ENCODE measurements at regions not wholly inside any gene's neighbourhood (a gene's known extent, or its start where the extent isn't known, plus 50 kb on each side); places are given as distances from the start of the nearest gene placed in this dataset.

DNA sequence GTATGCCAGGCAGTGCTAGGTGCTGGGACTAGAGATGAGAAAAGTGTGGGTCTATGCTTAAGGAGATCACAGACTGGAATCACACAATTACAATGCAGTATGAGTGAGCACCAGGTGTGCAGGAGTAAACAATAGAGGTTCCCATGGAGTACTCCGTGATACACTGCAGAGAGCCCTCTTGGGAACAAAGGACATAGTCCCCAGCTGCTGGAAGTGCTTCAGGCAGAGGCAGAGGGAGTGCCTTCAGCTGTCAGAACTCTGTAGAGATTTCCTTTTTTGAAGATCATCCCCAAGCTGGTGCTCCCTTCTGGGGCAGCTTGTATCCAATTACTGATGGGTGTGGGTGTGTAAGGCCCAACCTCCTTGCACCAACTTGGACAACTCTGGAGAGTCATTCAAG is 143.5 kb upstream of the PLET1 start:
- H3K27ac ChIP-seq (ENCODE audit: low read length): no peak overlapping the region
- no peak overlapping the region for H3K4me3 ChIP-seq (ENCODE audit: low read length)
- H3K27me3 ChIP-seq (ENCODE audit: insufficient read depth, low read length): peaks cover 12% of the 10 kb centered on the region; the same call in 1 of the 2 replicates
- no peaks in the 10 kb centered on the region for H3K36me3 ChIP-seq (ENCODE audit: insufficient read depth, low read depth, low read length)
- peaks cover 7% of the 10 kb centered on the region; the same call in 1 of the 2 replicates for H3K4me1 ChIP-seq (ENCODE audit: insufficient read depth, low read length)
- no peak overlapping the region for H3K9ac ChIP-seq (ENCODE audit: low read depth, low read length)
- no peaks in the 10 kb centered on the region for H3K9me3 ChIP-seq (ENCODE audit: insufficient read depth, low read depth, low read length)

DNA sequence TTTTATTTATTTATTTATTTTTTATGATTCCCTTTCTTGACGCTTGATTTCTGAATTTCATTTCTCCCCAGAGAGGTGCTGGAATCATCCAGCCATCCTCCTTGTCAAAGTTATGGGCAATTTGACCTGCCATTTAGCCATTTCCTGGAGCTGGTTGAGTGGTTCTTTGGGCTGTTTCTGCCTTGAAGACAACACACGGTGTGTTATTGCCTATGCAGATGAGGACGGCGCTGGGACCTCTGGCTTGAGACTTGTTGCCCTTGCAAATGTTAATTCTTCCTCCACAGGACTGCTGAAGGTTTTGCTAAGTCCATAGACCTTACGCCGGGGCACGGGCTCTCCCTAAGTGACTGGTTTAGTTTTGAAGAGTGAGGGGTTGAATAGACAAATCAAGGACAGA is 147.9 kb upstream of the PLET1 start:
- Histone ChIP-seq H3K4me1 (ENCODE audit: insufficient read depth, low read length) (peaks cover 9% of the 10 kb centered on the region; the same call in 1 of the 2 replicates), H3K9ac (ENCODE audit: low read depth, low read length) (no peak overlapping the region), H3K36me3 (ENCODE audit: insufficient read depth, low read depth, low read length) (no peaks in the 10 kb centered on the region), H3K4me3 (ENCODE audit: low read length) (no peak overlapping the region), H3K27ac (ENCODE audit: low read length) (no peak overlapping the region), H3K9me3 (ENCODE audit: insufficient read depth, low read depth, low read length) (peaks cover 2% of the 10 kb centered on the region; the same call in 1 of the 2 replicates), H3K27me3 (ENCODE audit: insufficient read depth, low read length) (peaks cover 24% of the 10 kb centered on the region; the same call in 1 of the 2 replicates)

DNA sequence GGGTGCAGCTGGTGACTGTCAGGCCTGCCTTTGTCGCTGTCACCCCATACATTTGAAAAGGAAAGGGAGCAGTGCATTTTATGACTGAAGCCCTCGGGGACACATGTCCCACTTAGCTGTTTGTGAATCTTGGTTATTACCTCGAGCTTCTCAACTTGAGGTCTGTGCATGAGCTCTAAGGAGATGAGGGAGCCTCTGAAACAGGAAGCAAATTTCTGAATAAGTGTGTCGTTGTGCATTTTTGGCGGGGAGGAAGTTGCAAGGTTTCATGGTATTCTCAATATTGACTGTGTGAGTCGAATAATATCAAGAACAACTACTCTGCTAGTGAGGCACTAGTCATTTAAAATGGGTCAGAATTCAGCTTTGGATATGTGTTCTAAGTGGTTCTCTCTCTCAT is 149.7 kb upstream of the PLET1 start:
- H3K4me3 ChIP-seq (ENCODE audit: low read length): no peak overlapping the region

DNA sequence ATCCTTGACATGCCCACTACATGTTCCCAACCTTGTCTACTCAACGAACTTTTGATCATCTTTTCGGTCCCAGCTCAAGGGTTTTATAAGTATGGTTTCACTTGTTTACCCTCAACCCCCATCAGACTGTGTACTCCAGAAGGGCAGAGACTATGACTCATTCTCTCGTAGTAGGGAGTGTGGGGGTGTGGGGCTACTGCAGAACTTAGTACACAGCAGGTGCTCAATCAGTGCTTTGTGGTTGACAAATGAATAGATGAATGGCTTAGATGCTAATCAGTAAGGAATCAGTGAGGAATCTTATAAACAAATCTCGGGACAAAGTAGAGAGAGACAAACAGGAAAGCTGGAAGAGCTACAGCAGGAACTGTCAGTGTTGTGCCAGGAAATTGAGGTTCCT is 151.7 kb upstream of the PLET1 start:
- Histone ChIP-seq H3K9ac (ENCODE audit: low read depth, low read length) (no peak overlapping the region), H3K36me3 (ENCODE audit: insufficient read depth, low read depth, low read length) (no peaks in the 10 kb centered on the region), H3K27ac (ENCODE audit: low read length) (no peak overlapping the region), H3K4me3 (ENCODE audit: low read length) (no peak overlapping the region), H3K4me1 (ENCODE audit: insufficient read depth, low read length) (peaks cover 9% of the 10 kb centered on the region; the same call in 1 of the 2 replicates), H3K27me3 (ENCODE audit: insufficient read depth, low read length) (peaks cover 18% of the 10 kb centered on the region; the same call in 1 of the 2 replicates), H3K9me3 (ENCODE audit: insufficient read depth, low read depth, low read length) (peaks cover 8% of the 10 kb centered on the region; the same call in 1 of the 2 replicates)

More for the DNA sequence above, 149.7 kb upstream of the PLET1 start:
- Histone ChIP-seq H3K36me3 (ENCODE audit: insufficient read depth, low read depth, low read length) (no peaks in the 10 kb centered on the region), H3K4me1 (ENCODE audit: insufficient read depth, low read length) (peaks cover 9% of the 10 kb centered on the region; the same call in 1 of the 2 replicates), H3K9me3 (ENCODE audit: insufficient read depth, low read depth, low read length) (peaks cover 8% of the 10 kb centered on the region; the same call in 1 of the 2 replicates), H3K27ac (ENCODE audit: low read length) (no peak overlapping the region), H3K27me3 (ENCODE audit: insufficient read depth, low read length) (peaks cover 24% of the 10 kb centered on the region; the same call in 1 of the 2 replicates), H3K9ac (ENCODE audit: low read depth, low read length) (no peak overlapping the region)

DNA sequence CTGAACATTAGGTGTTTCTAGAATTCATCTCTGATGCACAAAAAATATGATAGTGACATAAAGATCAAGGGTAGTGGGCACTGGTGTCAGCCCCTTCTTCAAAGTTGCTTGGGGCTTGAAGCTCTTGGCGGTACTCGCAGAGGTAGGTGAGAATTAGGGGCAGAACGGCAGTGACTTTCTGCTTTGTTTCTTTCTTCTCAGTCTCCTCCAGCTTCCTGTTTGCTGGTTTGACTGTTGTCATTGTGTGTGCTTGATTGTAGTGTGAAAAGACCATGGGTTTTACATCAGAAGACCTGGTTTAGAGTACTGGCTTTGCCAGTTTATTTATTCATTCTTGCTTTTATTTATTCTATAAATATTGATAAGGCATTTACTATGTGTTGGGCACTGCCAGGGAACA is 156.7 kb upstream of the PLET1 start:
- Histone ChIP-seq H3K4me1 (ENCODE audit: insufficient read depth, low read length) (peaks cover 4% of the 10 kb centered on the region; the same call in 1 of the 2 replicates), H3K27me3 (ENCODE audit: insufficient read depth, low read length) (no peaks in the 10 kb centered on the region), H3K27ac (ENCODE audit: low read length) (no peak overlapping the region), H3K9ac (ENCODE audit: low read depth, low read length) (no peak overlapping the region), H3K4me3 (ENCODE audit: low read length) (no peak overlapping the region), H3K9me3 (ENCODE audit: insufficient read depth, low read depth, low read length) (peaks cover 8% of the 10 kb centered on the region; the same call in 1 of the 2 replicates), H3K36me3 (ENCODE audit: insufficient read depth, low read depth, low read length) (no peaks in the 10 kb centered on the region)

DNA sequence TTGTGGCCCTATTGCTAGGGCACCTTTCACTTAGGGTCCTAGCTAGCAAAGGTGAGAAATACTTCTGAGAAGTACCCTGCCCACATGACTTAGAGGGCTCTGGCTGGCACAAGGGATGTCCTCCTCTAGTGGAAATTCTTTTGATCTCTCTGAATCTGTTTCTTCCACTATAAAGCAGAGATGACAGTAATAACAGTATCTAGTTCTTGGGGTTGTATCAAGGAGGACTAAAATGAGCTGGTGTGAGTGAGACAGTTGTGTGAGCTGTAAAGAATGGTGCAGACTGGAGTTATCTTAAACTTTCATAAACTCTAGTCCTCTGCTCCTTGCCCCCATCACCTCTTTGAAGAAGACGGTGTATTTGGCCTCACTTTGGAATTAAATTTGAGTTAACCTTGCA is 157.8 kb upstream of the PLET1 start:
- no peaks in the 10 kb centered on the region for H3K27me3 ChIP-seq (ENCODE audit: insufficient read depth, low read length)
- peaks cover 4% of the 10 kb centered on the region; the same call in 1 of the 2 replicates for H3K4me1 ChIP-seq (ENCODE audit: insufficient read depth, low read length)
- no peaks in the 10 kb centered on the region for H3K36me3 ChIP-seq (ENCODE audit: insufficient read depth, low read depth, low read length)
- H3K4me3 ChIP-seq (ENCODE audit: low read length): no peak overlapping the region
- no peak overlapping the region for H3K9ac ChIP-seq (ENCODE audit: low read depth, low read length)
- no peak overlapping the region for H3K27ac ChIP-seq (ENCODE audit: low read length)
- H3K9me3 ChIP-seq (ENCODE audit: insufficient read depth, low read depth, low read length): peaks cover 7% of the 10 kb centered on the region; the same call in 1 of the 2 replicates

DNA sequence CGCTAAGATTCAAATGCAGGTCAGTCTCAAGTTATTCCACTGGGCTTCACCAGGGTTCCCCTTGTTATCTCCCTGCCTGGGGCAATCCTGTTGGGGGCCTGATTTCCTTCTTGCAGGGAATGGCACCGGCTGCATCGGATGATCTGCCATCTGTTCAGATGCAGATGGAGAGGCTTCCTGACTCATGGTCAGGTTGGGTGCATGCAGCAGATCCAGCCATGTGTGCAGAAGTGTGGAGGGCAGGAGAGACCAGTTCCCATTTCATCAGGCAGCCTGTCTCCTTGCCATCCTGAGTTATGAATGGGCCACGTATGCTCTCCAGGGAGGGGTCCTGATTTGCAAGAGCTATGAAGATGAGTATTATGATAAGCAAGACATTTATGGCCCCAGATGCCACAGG is 161.2 kb upstream of the PLET1 start:
- H3K9ac ChIP-seq (ENCODE audit: low read depth, low read length): no peak overlapping the region
- no peak overlapping the region for H3K27ac ChIP-seq (ENCODE audit: low read length)
- no peaks in the 10 kb centered on the region for H3K9me3 ChIP-seq (ENCODE audit: insufficient read depth, low read depth, low read length)
- H3K36me3 ChIP-seq (ENCODE audit: insufficient read depth, low read depth, low read length): no peaks in the 10 kb centered on the region
- H3K4me3 ChIP-seq (ENCODE audit: low read length): no peak overlapping the region
- no peaks in the 10 kb centered on the region for H3K27me3 ChIP-seq (ENCODE audit: insufficient read depth, low read length)
- peaks cover 4% of the 10 kb centered on the region; the same call in 1 of the 2 replicates for H3K4me1 ChIP-seq (ENCODE audit: insufficient read depth, low read length)

DNA sequence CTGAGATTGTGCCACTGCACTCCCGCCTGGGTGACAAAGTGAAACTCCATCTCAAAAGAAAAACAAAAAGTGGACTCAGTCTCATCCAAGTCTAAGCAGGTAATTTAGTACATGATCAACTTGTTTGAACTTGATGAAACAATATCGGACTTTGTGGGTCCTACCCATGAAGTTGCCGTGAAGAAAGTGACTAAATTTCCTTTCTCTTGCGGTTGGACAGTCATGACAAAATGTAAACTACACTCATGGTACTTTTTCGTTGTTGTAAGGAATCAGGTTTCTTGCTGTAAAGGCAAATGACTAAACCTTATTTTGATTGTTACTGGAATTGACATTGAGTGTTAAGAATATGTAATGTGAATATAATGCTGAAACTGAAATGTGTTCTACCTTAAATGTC is 164.5 kb upstream of the PLET1 start:
- no peak overlapping the region for H3K27ac ChIP-seq (ENCODE audit: low read length)
- H3K9me3 ChIP-seq (ENCODE audit: insufficient read depth, low read depth, low read length): no peaks in the 10 kb centered on the region
- no peaks in the 10 kb centered on the region for H3K27me3 ChIP-seq (ENCODE audit: insufficient read depth, low read length)
- peaks cover 4% of the 10 kb centered on the region; the same call in 1 of the 2 replicates for H3K4me1 ChIP-seq (ENCODE audit: insufficient read depth, low read length)
- no peak overlapping the region for H3K9ac ChIP-seq (ENCODE audit: low read depth, low read length)
- H3K36me3 ChIP-seq (ENCODE audit: insufficient read depth, low read depth, low read length): no peaks in the 10 kb centered on the region
- no peak overlapping the region for H3K4me3 ChIP-seq (ENCODE audit: low read length)

DNA sequence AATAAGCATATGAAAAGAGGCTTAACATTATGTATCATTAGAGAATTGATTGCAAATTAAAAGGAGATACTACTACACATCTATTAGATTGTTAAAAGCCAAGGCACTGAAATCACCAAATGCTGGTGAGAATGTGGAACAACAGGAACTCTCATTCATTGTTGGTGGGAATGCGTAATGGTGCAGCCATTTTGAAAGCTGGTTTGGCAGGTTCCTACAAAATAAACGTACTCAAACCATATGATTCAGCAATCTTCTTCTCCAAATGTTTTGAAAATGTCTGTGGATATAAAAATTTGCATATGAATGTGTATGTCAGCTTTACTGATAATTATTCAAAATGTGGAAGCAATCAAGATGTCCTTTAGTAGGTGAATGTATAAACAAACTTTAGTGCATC is 176.4 kb upstream of the PLET1 start:
- H3K9ac ChIP-seq (ENCODE audit: low read depth, low read length): no peak overlapping the region
- H3K27ac ChIP-seq (ENCODE audit: low read length): no peak overlapping the region
- no peaks in the 10 kb centered on the region for H3K27me3 ChIP-seq (ENCODE audit: insufficient read depth, low read length)
- no peaks in the 10 kb centered on the region for H3K36me3 ChIP-seq (ENCODE audit: insufficient read depth, low read depth, low read length)
- no peaks in the 10 kb centered on the region for H3K9me3 ChIP-seq (ENCODE audit: insufficient read depth, low read depth, low read length)
- no peak overlapping the region for H3K4me3 ChIP-seq (ENCODE audit: low read length)
- H3K4me1 ChIP-seq (ENCODE audit: insufficient read depth, low read length): no peaks in the 10 kb centered on the region

DNA sequence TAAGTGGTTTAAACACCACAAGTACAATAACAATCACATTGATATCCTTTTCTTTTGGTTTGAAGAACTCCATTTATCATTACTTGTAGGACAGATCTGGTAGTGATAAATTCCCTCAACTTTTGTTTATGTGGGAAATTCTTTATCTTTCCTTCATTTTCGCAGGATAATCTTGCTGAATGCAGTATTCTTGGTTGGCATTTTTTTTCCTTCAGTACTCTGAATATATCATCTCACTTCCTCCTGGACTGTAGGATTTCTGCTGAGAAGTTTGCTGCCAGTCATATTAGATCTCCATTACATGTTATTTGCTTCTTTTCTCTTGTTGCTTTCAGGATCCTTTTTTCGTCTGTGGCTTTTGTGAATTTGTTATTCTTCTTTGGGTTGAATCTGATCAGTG is 179.0 kb upstream of the PLET1 start:
- Histone ChIP-seq H3K4me3 (ENCODE audit: low read length) (no peak overlapping the region), H3K4me1 (ENCODE audit: insufficient read depth, low read length) (no peaks in the 10 kb centered on the region), H3K9ac (ENCODE audit: low read depth, low read length) (no peak overlapping the region), H3K9me3 (ENCODE audit: insufficient read depth, low read depth, low read length) (no peaks in the 10 kb centered on the region), H3K36me3 (ENCODE audit: insufficient read depth, low read depth, low read length) (no peaks in the 10 kb centered on the region), H3K27me3 (ENCODE audit: insufficient read depth, low read length) (no peaks in the 10 kb centered on the region), H3K27ac (ENCODE audit: low read length) (no peak overlapping the region)

DNA sequence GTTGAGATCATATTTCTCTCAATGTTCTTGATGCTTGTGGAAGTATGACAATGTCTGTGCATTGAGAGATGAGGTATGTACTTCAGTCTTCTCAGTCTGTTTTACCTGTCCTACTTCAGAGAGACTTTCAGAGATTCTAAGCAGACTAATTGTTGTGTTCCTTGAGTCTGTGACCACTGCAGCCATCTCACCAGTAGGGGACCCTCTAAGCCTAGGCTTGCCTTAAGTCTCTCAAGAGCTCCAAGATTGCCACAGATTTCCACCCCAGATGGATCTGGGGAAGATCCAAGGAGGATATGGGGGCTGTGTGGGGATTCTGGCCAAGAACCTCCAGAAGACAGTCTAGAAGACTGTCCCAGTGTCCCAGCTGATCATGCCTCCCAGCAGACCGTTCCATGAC is 179.9 kb upstream of the PLET1 start:
- no peak overlapping the region for H3K27ac ChIP-seq (ENCODE audit: low read length)
- H3K4me3 ChIP-seq (ENCODE audit: low read length): no peak overlapping the region
- H3K27me3 ChIP-seq (ENCODE audit: insufficient read depth, low read length): no peaks in the 10 kb centered on the region

DNA sequence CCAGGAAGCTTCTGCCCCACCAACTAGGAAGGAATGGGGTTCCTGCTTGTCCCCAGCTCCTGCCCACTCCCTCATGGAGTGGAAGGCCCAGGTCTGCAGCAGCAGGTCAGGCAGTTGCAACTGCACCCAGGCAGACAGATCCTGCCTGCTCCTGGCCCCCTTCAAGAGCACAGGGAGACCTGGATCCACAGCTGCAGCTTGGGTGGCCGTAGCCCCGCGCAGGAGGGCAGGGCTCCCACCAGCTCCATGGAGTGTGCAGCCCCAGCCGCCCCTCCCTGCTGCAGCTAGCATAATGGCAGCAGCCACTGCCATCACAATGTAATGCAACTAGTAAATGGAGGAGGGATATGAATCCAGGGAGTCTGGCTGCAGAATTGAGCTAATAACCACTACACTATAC is 187.5 kb upstream of the PLET1 start:
- Histone ChIP-seq H3K9me3 (ENCODE audit: insufficient read depth, low read depth, low read length) (peaks cover 11% of the 10 kb centered on the region), H3K27me3 (ENCODE audit: insufficient read depth, low read length) (no peaks in the 10 kb centered on the region), H3K27ac (ENCODE audit: low read length) (no peak overlapping the region), H3K9ac (ENCODE audit: low read depth, low read length) (no peak overlapping the region), H3K4me3 (ENCODE audit: low read length) (no peak overlapping the region), H3K4me1 (ENCODE audit: insufficient read depth, low read length) (no peaks in the 10 kb centered on the region), H3K36me3 (ENCODE audit: insufficient read depth, low read depth, low read length) (no peaks in the 10 kb centered on the region)

More for the DNA sequence above, 179.9 kb upstream of the PLET1 start:
- peaks cover 5% of the 10 kb centered on the region; the same call in 1 of the 2 replicates for H3K9me3 ChIP-seq (ENCODE audit: insufficient read depth, low read depth, low read length)
- H3K36me3 ChIP-seq (ENCODE audit: insufficient read depth, low read depth, low read length): no peaks in the 10 kb centered on the region
- H3K4me1 ChIP-seq (ENCODE audit: insufficient read depth, low read length): no peaks in the 10 kb centered on the region
- H3K9ac ChIP-seq (ENCODE audit: low read depth, low read length): no peak overlapping the region

All from iPS-20b (cell line).